H9 (cell line): ENCODE measurements at regions not wholly inside any gene's neighbourhood (a gene's known extent, or its start where the extent isn't known, plus 50 kb on each side); places are given as distances from the start of the nearest gene placed in this dataset.

Experiments used
- DNase-seq: peaks from one replicate; pipeline ENCODE4 v3.0.0-alpha.2; 2017
- H2AFZ ChIP-seq: one replicate; pipeline ENCODE4 v1.6.1; 2013; ENCODE audit warnings: mild to moderate bottlenecking, low read length, control low read depth, moderate library complexity
- H2AK5ac ChIP-seq: 2 replicates; pipeline ENCODE4 v1.6.1; 2013; ENCODE audit warnings: low read length, control low read depth, mixed read lengths; ENCODE audit not compliant: insufficient read length
- H2BK120ac ChIP-seq: one replicate; pipeline ENCODE4 v1.6.1; 2013; ENCODE audit warnings: low read depth, mild to moderate bottlenecking, low read length, control low read depth, inconsistent platforms; ENCODE audit not compliant: poor library complexity, severe bottlenecking
- H2BK12ac ChIP-seq: 2 replicates; pipeline ENCODE4 v1.6.1; 2013; ENCODE audit warnings: low read length, control low read depth, mixed read lengths, low read depth; ENCODE audit not compliant: insufficient read length
- H2BK15ac ChIP-seq: 2 replicates; pipeline ENCODE4 v1.6.1; 2013; ENCODE audit warnings: low read depth, low read length, control low read depth
- H2BK20ac ChIP-seq: one replicate; pipeline ENCODE4 v1.6.1; 2013; ENCODE audit warnings: low read depth, mild to moderate bottlenecking, low read length, control low read depth, inconsistent platforms; ENCODE audit not compliant: poor library complexity, severe bottlenecking
- H2BK5ac ChIP-seq: 2 replicates; pipeline ENCODE4 v1.6.1; 2013; ENCODE audit warnings: low read length, control low read depth, mixed read lengths; ENCODE audit not compliant: insufficient read length
- H3K14ac ChIP-seq: 2 replicates; pipeline ENCODE4 v1.6.1; 2013; ENCODE audit warnings: low read length, control low read depth; ENCODE audit not compliant: insufficient read depth
- H3K18ac ChIP-seq: 2 replicates; pipeline ENCODE4 v1.6.1; 2013; ENCODE audit warnings: low read depth, mild to moderate bottlenecking, mixed read lengths, low read length, control low read depth; ENCODE audit not compliant: insufficient read length
- H3K23ac ChIP-seq: 2 replicates; pipeline ENCODE4 v1.6.1; 2013; ENCODE audit warnings: low read length, control low read depth, mixed read lengths, low read depth; ENCODE audit not compliant: insufficient read length
- H3K23me2 ChIP-seq: 2 replicates; pipeline ENCODE4 v1.6.1; 2013; ENCODE audit warnings: low read depth, mild to moderate bottlenecking, mixed read lengths, low read length, control low read depth; ENCODE audit not compliant: insufficient read length, poor library complexity, severe bottlenecking
- H3K27ac ChIP-seq: 2 replicates; pipeline ENCODE4 v1.5.1; 2013; ENCODE audit warnings: low read length, control low read depth, mixed read lengths, low read depth; ENCODE audit not compliant: insufficient read length
- H3K27me3 ChIP-seq: 2 replicates; pipeline ENCODE4 v1.6.1; 2013; ENCODE audit warnings: low read length, control low read depth, inconsistent platforms; ENCODE audit not compliant: insufficient read depth
- H3K4ac ChIP-seq: 2 replicates; pipeline ENCODE4 v1.6.1; 2013; ENCODE audit warnings: low read depth, mild to moderate bottlenecking, control low read depth, inconsistent platforms, low read length, moderate library complexity
- H3K4me1 ChIP-seq: 2 replicates; pipeline ENCODE4 v1.6.1; 2013; ENCODE audit warnings: low read length, control low read depth, inconsistent platforms; ENCODE audit not compliant: insufficient read depth
- H3K4me2 ChIP-seq: 2 replicates; pipeline ENCODE4 v1.6.1; 2013; ENCODE audit warnings: low read length, control low read depth, mixed read lengths; ENCODE audit not compliant: insufficient read length, insufficient read depth
- H3K56ac ChIP-seq: 2 replicates; pipeline ENCODE4 v1.6.1; 2013; ENCODE audit warnings: low read depth, mild to moderate bottlenecking, mixed read lengths, low read length, control low read depth; ENCODE audit not compliant: insufficient read length
- H3K79me1 ChIP-seq: 2 replicates; pipeline ENCODE4 v1.6.1; 2013; ENCODE audit warnings: low read depth, mild to moderate bottlenecking, moderate library complexity, low read length, control low read depth, inconsistent platforms; ENCODE audit not compliant: insufficient read depth, poor library complexity, severe bottlenecking
- H3K79me2 ChIP-seq: 2 replicates; pipeline ENCODE4 v1.6.1; 2013; ENCODE audit warnings: low read length, control low read depth, inconsistent platforms; ENCODE audit not compliant: insufficient read depth
- H3K9ac ChIP-seq: 2 replicates; pipeline ENCODE4 v1.6.1; 2013; ENCODE audit warnings: low read length, control low read depth, mixed read lengths; ENCODE audit not compliant: insufficient read length; ENCODE audit errors: extremely low read depth
- H3K9me3 ChIP-seq: one replicate; pipeline ENCODE4 v1.6.1; 2013; ENCODE audit warnings: low read depth, low read length, inconsistent platforms; ENCODE audit not compliant: control insufficient read depth
- H3T11ph ChIP-seq: one replicate; pipeline ENCODE4 v1.6.1; 2013; ENCODE audit warnings: mild to moderate bottlenecking, low read length, control low read depth, inconsistent platforms
- H4K20me1 ChIP-seq: one replicate; pipeline ENCODE4 v1.6.1; 2013; ENCODE audit not compliant: control insufficient read depth, insufficient read length, insufficient read depth
- H4K5ac ChIP-seq: 2 replicates; pipeline ENCODE4 v1.6.1; 2013; ENCODE audit warnings: low read depth, mild to moderate bottlenecking, mixed read lengths, low read length, control low read depth; ENCODE audit not compliant: insufficient read length
- H4K8ac ChIP-seq: replicated peaks from 2 replicates; pipeline ENCODE4 v1.6.1; 2013; ENCODE audit warnings: low read length, control low read depth, mixed read lengths, low read depth; ENCODE audit not compliant: insufficient read length
- H4K91ac ChIP-seq: 2 replicates; pipeline ENCODE4 v1.6.1; 2013; ENCODE audit warnings: low read depth, mild to moderate bottlenecking, moderate library complexity, mixed read lengths, low read length, control low read depth; ENCODE audit not compliant: insufficient read length
- H3K27ac Mint-ChIP-seq, 3 experiments: 2 replicates in 2 of 3; 3 replicates in 1 of 3; pipeline ENCODE4 v1.8.0; 2020 to 2021; ENCODE audit warnings: mixed read lengths in 3 of 3, mild to moderate bottlenecking in 1 of 3, moderate library complexity in 1 of 3
- H3K27me3 Mint-ChIP-seq: 2 replicates; pipeline ENCODE4 v1.8.0; 2021; ENCODE audit warnings: low read depth, mild to moderate bottlenecking, moderate library complexity, mixed read lengths
- H3K36me3 Mint-ChIP-seq, 3 experiments: 2 replicates in 2 of 3; 3 replicates in 1 of 3; pipeline ENCODE4 v1.8.0; 2020 to 2021; ENCODE audit warnings: low read depth in 3 of 3, mixed read lengths in 3 of 3; ENCODE audit not compliant: insufficient read depth in 1 of 3
- H3K4me1 Mint-ChIP-seq, 2 experiments: 2 replicates each; pipeline ENCODE4 v1.8.0; 2020; ENCODE audit warnings: mixed read lengths in 2 of 2
- H3K4me3 Mint-ChIP-seq, 2 experiments: 2 replicates in 1 of 2; 3 replicates in 1 of 2; pipeline ENCODE4 v1.8.0; 2020 to 2021; ENCODE audit warnings: mild to moderate bottlenecking in 2 of 2, mixed read lengths in 2 of 2, moderate library complexity in 1 of 2
- H3K9me3 Mint-ChIP-seq, 2 experiments: 2 replicates in 1 of 2; 3 replicates in 1 of 2; pipeline ENCODE4 v1.8.0; 2020; ENCODE audit warnings: mild to moderate bottlenecking in 2 of 2, mixed read lengths in 2 of 2, moderate library complexity in 1 of 2
- CTCF ChIP-seq: fragments of 200-600 bp; sonication (generic); conservative IDR thresholded peaks from 3 replicates; pipeline ENCODE4 v1.8.0; 2021; ENCODE audit warnings: antibody characterized with exemption, mild to moderate bottlenecking
- WGBS: extraction: QIAGEN DNeasy Blood & Tissue Kit; methylation state at CpG from one replicate; pipeline ENCODE4 v1.1.7; 2013; ENCODE audit warnings: missing lambda C conversion rate, low lambda C conversion rate, mixed read lengths; ENCODE audit not compliant: insufficient read length; ENCODE audit errors: extremely low coverage; 5-methylcytosine and 5-hydroxymethylcytosine counted together

DNA sequence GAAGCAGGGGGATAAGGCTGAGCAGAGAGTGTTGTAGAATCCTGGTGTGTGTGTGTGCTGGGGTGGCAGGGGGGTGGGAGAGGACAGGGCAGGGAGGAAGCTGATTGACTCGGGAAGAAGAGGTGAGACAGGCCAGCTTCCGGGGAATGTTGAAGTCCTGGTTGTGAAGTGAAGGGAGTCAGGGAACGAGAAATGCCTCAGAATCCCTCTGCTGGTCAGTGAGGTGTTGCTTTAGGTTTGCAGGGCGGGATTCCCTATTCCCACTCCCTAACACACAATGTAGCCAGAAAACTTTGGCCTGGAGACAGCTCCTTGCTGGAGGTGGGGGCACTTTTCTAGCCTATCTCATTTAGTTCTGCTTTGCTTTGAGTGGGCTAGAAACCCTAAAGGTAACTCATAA is 265.1 kb downstream of the HAUS1 start:
- Histone ChIP-seq H3K27ac (no peak overlapping the region), H2BK12ac (no peak overlapping the region), H3K4ac (no peak overlapping the region), H2BK20ac (no peak overlapping the region), H3K14ac (no peak overlapping the region; the same call in 1 of the 2 replicates), H4K20me1 (no peaks in the 10 kb centered on the region), H3K23me2 (no peaks in the 10 kb centered on the region), H2AFZ (no peak overlapping the region), H3T11ph (no peak overlapping the region), H2BK120ac (no peak overlapping the region), H4K8ac (no peak overlapping the region), H3K4me2 (no peak overlapping the region), H4K5ac (no peak overlapping the region), H3K9ac (no peak overlapping the region), H3K18ac (no peak overlapping the region), H3K9me3 (no peaks in the 10 kb centered on the region), H3K79me2 (no peaks in the 10 kb centered on the region), H3K56ac (no peak overlapping the region), H3K4me1 (no peaks in the 10 kb centered on the region), H4K91ac (no peak overlapping the region), H2BK5ac (no peak overlapping the region), H2AK5ac (no peak overlapping the region), H3K27me3 (no peaks in the 10 kb centered on the region), H3K23ac (no peak overlapping the region), H2BK15ac (no peak overlapping the region), H3K79me1 (no peaks in the 10 kb centered on the region)
- H3K27me3 Mint-ChIP-seq: no peaks in the 10 kb centered on the region; the same call in 1 of the 2 replicates
- no peaks in the 10 kb centered on the region for H3K9me3 Mint-ChIP-seq
- peaks cover 6 to 15% of the 10 kb centered on the region in 2 experiments for H3K4me1 Mint-ChIP-seq
- WGBS: no CpG with 5 or more reads among the region's 4 CpGs
- H3K4me3 Mint-ChIP-seq: no peak overlapping the region
- H3K27ac Mint-ChIP-seq: peak overlapping the region in 1 of 3 experiments; percentile 93; a peak in 2 of 7 replicates
- DNase-seq: peak; percentile 55
- peak; percentile 68 for TF ChIP-seq CTCF
- H3K36me3 Mint-ChIP-seq: no peaks in the 10 kb centered on the region; a peak in 1 of 7 replicates
